ENCODE measurements at regions not wholly inside any gene's neighbourhood (a gene's known extent, or its start where the extent isn't known, plus 50 kb on each side); places are given as distances from the start of the nearest gene placed in this dataset.

DNA sequence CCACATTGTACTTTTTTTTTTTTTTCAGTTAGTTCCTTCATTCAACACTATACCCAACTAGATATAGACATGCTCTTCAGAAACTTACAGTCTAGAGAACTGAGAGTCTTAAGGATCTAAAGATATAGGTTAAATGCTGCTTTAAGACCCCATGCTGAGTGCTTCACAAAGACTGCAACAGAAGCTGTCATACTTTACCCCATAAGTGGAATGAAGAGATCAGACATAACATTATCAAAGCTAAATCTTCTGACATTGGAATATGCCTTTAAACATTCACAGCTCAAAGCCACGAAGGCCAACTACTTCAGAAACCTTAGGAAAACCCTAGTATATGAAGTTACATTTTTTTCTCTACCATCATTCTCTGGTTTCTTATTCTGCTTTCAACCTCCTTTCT is 666.4 kb downstream of the KCNT2 start:
- no peaks in the 10 kb centered on the region for H3K9me3 ChIP-seq (ENCODE audit: control insufficient read depth in 1 of 2, insufficient read depth in 1 of 2, low read depth in 1 of 2, low read length in 2 of 2)
- intact Hi-C loops (cut with micrococcal nuclease): loop anchor here (2.0 kb wide), 1 partner anchor 203 kb away; no protein-coding TSS in a partner anchor
- BruUV-seq (replicated peaks): no TSS peak
- no peak overlapping the region for H3K4me2 ChIP-seq (ENCODE audit: low read length)
- no peak overlapping the region for H3K27ac ChIP-seq (ENCODE audit: low read depth, low read length)
- no peaks in the 10 kb centered on the region for H4K20me1 ChIP-seq (ENCODE audit: insufficient read depth)
- ChIA-PET RAD21 (ENCODE audit: low non-redundant PET in 1 of 2, low total read pairs in 2 of 2, uncharacterized antibody in 2 of 2, unreplicated experiment in 2 of 2) (no interaction called here), POLR2A (no interaction called here), CTCF (no interaction called here)
- H3K36me3 ChIP-seq (ENCODE audit: control insufficient read depth in 1 of 2, insufficient read depth in 2 of 2, low read length in 2 of 2): no peaks in the 10 kb centered on the region
- no peaks in the 10 kb centered on the region; the same call in 1 of the 2 replicates for H3K9me2 ChIP-seq (ENCODE audit: insufficient read depth)
- H3K79me2 ChIP-seq (ENCODE audit: insufficient read depth, low read length): no peaks in the 10 kb centered on the region
- no peaks in the 10 kb centered on the region for H3K27me3 ChIP-seq (ENCODE audit: insufficient read depth, low read length)
- no peaks in the 10 kb centered on the region for H3K4me1 ChIP-seq (ENCODE audit: control insufficient read depth in 1 of 2, insufficient read depth in 2 of 2, low read length in 2 of 2)
- TF ChIP-seq CTCF (IDR thresholded peaks at IDR 0.05 in 2 of 3, conservative IDR thresholded peaks at IDR 0.05 in 1 of 3; ENCODE audit: borderline replicate concordance in 1 of 3, insufficient read depth in 1 of 3, low read depth in 2 of 3, low read length in 2 of 3) (no peak), POLR2AphosphoS5 (IDR thresholded peaks at IDR 0.05; ENCODE audit: low read depth, low read length) (no peak), MAX (IDR thresholded peaks at IDR 0.05) (no peak), RAD21 (IDR thresholded peaks at IDR 0.05; ENCODE audit: low read depth) (no peak), ATF3 (IDR thresholded peaks at IDR 0.05) (no peak), FOSL1 (IDR thresholded peaks at IDR 0.05; ENCODE audit: low read depth) (no peak), EZH2phosphoT487 (IDR thresholded peaks at IDR 0.05; ENCODE audit: borderline replicate concordance) (no peak), CEBPB (IDR thresholded peaks at IDR 0.05; ENCODE audit: low read depth) (no peak), EGR1 (IDR thresholded peaks at IDR 0.05; ENCODE audit: low read depth) (no peak), JUND (IDR thresholded peaks at IDR 0.05) (no peak), TCF7L2 (IDR thresholded peaks at IDR 0.05; ENCODE audit: borderline replicate concordance, extremely low read depth, insufficient read depth, insufficient read length) (no peak), ZNF274 (IDR thresholded peaks at IDR 0.05; ENCODE audit: low read depth, low read length) (no peak)
- H3K9ac ChIP-seq (ENCODE audit: low read length): no peak overlapping the region
- no peak for DNase-seq (ENCODE audit: low read depth, low spot score)
- no peak overlapping the region for H3K4me3 ChIP-seq (replicated peaks in 1 of 2; ENCODE audit: low read depth in 1 of 2, low read length in 2 of 2)
- ATAC-seq: no peak
- no peak overlapping the region for H2AFZ ChIP-seq (ENCODE audit: low read depth, low read length, poor library complexity, severe bottlenecking)

All from HCT116 (cell line).